ENCODE measurements at regions not wholly inside any gene's neighbourhood (a gene's known extent, or its start where the extent isn't known, plus 50 kb on each side); places are given as distances from the start of the nearest gene placed in this dataset.

- no peak for DNase-seq (ENCODE audit: low read depth)
- no peak for TF ChIP-seq CTCF (conservative IDR thresholded peaks at IDR 0.05; ENCODE audit: control insufficient read depth, insufficient read depth, low read depth, low read length)
- no peak overlapping the region for H3K4me3 ChIP-seq (ENCODE audit: control insufficient read depth, low read depth, low read length)
Observed at GRCh38 chr7:156219307-156220077, 407.2 kb upstream of the SHH start.

- no peak for TF ChIP-seq CTCF (conservative IDR thresholded peaks at IDR 0.05; ENCODE audit: control insufficient read depth, insufficient read depth, low read depth, low read length)
- no peak for DNase-seq (ENCODE audit: low read depth)
- H3K4me3 ChIP-seq (ENCODE audit: control insufficient read depth, low read depth, low read length): no peak overlapping the region
Observed at GRCh38 chr7:156218544-156219306, 406.5 kb upstream of the SHH start.

GRCh38 chr7:156217803-156218202 lies 405.5 kb upstream of the SHH start:
- TF ChIP-seq CTCF (conservative IDR thresholded peaks at IDR 0.05; ENCODE audit: control insufficient read depth, insufficient read depth, low read depth, low read length): no peak
- no peak overlapping the region for H3K4me3 ChIP-seq (ENCODE audit: control insufficient read depth, low read depth, low read length)
- DNase-seq (ENCODE audit: low read depth): no peak

- no peak for TF ChIP-seq CTCF (conservative IDR thresholded peaks at IDR 0.05; ENCODE audit: control insufficient read depth, insufficient read depth, low read depth, low read length)
- no peak overlapping the region for H3K4me3 ChIP-seq (ENCODE audit: control insufficient read depth, low read depth, low read length)
- no peak for DNase-seq (ENCODE audit: low read depth)
Observed at GRCh38 chr7:156209087-156209486, 396.8 kb upstream of the SHH start.

GRCh38 chr7:156207306-156207705 lies 395.0 kb upstream of the SHH start:
- no peak for DNase-seq (ENCODE audit: low read depth)
- no peak overlapping the region for H3K4me3 ChIP-seq (ENCODE audit: control insufficient read depth, low read depth, low read length)
- TF ChIP-seq CTCF (conservative IDR thresholded peaks at IDR 0.05; ENCODE audit: control insufficient read depth, insufficient read depth, low read depth, low read length): no peak

GRCh38 chr7:156206174-156206573 lies 393.9 kb upstream of the SHH start:
- DNase-seq (ENCODE audit: low read depth): no peak
- TF ChIP-seq CTCF (conservative IDR thresholded peaks at IDR 0.05; ENCODE audit: control insufficient read depth, insufficient read depth, low read depth, low read length): no peak
- no peak overlapping the region for H3K4me3 ChIP-seq (ENCODE audit: control insufficient read depth, low read depth, low read length)
